ENCODE measurements at regions not wholly inside any gene's neighbourhood (a gene's known extent, or its start where the extent isn't known, plus 50 kb on each side); places are given as distances from the start of the nearest gene placed in this dataset.

DNA sequence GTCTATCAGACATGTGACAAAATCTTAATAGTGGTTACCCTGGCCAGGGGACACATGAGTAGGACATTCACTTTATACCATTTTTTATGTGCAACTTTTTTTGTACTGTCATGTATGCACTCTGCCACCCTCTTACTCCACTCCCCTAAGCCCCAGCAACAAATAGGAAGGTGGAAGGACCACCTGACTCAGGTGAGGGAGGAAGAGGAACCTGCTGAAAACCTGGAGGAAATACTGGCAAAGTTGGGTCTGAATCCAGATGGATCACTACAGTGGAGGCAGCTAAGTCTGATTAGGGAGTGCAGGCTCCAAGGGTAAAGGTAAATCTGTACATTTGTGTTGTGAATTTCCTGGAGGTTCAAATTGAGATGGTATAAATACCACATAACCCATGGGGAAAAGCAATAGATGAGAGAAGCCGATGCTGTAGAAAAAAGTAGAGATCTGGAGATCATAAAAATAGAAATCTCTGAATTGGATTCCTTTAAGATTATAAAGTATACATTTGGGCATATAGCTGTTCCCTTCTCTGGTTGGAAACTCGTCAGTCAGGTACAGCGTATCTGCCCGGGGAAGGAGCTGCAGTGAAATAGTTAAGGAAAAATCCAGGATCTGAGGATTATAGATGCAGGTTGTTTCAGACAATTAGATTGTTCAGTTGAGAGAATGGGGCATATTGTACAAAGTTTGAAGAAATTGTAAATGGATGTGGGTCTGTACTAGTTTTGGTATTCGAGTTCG lies 52.2 kb upstream of the OR9Q1 start:
- Histone ChIP-seq H3K27ac (no peak overlapping the region), H3K27me3 (no peaks in the 10 kb centered on the region), H3K4me1 (no peaks in the 10 kb centered on the region), H3K4me3 (no peak overlapping the region), H3K36me3 (no peaks in the 10 kb centered on the region), H3K9me3 (no peaks in the 10 kb centered on the region)
- TF ChIP-seq POLR2A (IDR thresholded peaks at IDR 0.05), result no peak
- no peak for TF ChIP-seq CTCF (IDR thresholded peaks at IDR 0.05)
- DNase-seq, result no peak

DNA sequence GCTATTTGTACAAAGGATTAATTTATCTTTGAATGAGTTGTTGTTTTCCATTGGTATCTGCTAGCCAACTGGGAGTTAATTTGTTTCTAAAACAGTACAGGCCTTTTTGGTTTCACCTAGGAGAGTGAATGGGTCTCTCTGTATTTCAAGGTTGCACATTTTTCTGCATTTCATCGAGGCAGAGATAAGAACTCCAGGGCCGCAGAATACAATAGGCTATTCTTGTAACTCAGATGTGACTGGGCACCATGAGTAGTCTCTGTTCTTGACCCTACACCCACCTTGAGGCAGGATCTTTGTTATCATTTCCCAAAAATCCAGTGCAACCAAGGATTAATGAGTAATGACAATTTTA lies 51.7 kb upstream of the OR9Q1 start:
- DNase-seq, result no peak
- no peaks in the 10 kb centered on the region for H3K36me3 ChIP-seq
- H3K4me1 ChIP-seq, result no peaks in the 10 kb centered on the region
- H3K4me3 ChIP-seq, result no peak overlapping the region
- H3K27me3 ChIP-seq, result no peaks in the 10 kb centered on the region
- no peaks in the 10 kb centered on the region for H3K9me3 ChIP-seq
- TF ChIP-seq CTCF (IDR thresholded peaks at IDR 0.05) (no peak), POLR2A (IDR thresholded peaks at IDR 0.05) (no peak)
- no peak overlapping the region for H3K27ac ChIP-seq
